Activated naive CD8-positive, alpha-beta T cell treated with anti-CD3 and anti-CD28 coated beads, Interleukin-2, amount 50 U/mL, for 24 hours (primary cell): ENCODE measurements at regions not wholly inside any gene's neighbourhood (a gene's known extent, or its start where the extent isn't known, plus 50 kb on each side); places are given as distances from the start of the nearest gene placed in this dataset.
"Not testable (repeated sequence)": the region's sequence is repeated elsewhere in the genome, so short reads cannot be mapped to it uniquely, and the experiment has no call there.

Source experiments
- ATAC-seq: fragments of 150-1000 bp; cut with Tn5 transposase; one replicate; pipeline ENCODE4 v1.10.0; 2021
- DNase-seq: peaks from one replicate; pipeline ENCODE4 v3.0.0; 2021
- H3K27ac Mint-ChIP-seq: one replicate; pipeline ENCODE4 v1.8.0; 2021; ENCODE audit warnings: mild to moderate bottlenecking, mixed read lengths
- H3K27me3 Mint-ChIP-seq: one replicate; pipeline ENCODE4 v1.8.0; 2021; ENCODE audit warnings: mixed read lengths
- H3K36me3 Mint-ChIP-seq: one replicate; pipeline ENCODE4 v1.8.0; 2021; ENCODE audit warnings: low read depth, mixed read lengths
- H3K4me1 Mint-ChIP-seq: one replicate; pipeline ENCODE4 v1.8.0; 2021; ENCODE audit warnings: mixed read lengths
- H3K4me3 Mint-ChIP-seq: one replicate; pipeline ENCODE4 v1.8.0; 2021; ENCODE audit warnings: mild to moderate bottlenecking, moderate library complexity, mixed read lengths
- H3K9me3 Mint-ChIP-seq: one replicate; pipeline ENCODE4 v1.8.0; 2021; ENCODE audit warnings: mixed read lengths

- Mint-ChIP-seq H3K4me3 (no peak overlapping the region), H3K36me3 (no peaks in the 10 kb centered on the region), H3K9me3 (peaks cover 10% of the 10 kb centered on the region), H3K4me1 (no peaks in the 10 kb centered on the region), H3K27me3 (no peaks in the 10 kb centered on the region), H3K27ac (no peak overlapping the region)
- ATAC-seq (no peak), DNase-seq (no peak)
Measured at GRCh38 chr9:1173211-1173610, 123.1 kb downstream of the DMRT2 start.

GRCh38 chr9:1173993-1174392, 123.8 kb downstream of the DMRT2 start:
- peaks cover 4% of the 10 kb centered on the region for H3K9me3 Mint-ChIP-seq
- DNase-seq (no peak), ATAC-seq (no peak)
- H3K27ac Mint-ChIP-seq = no peak overlapping the region
- no peaks in the 10 kb centered on the region for H3K27me3 Mint-ChIP-seq
- no peak overlapping the region for H3K4me3 Mint-ChIP-seq
- no peaks in the 10 kb centered on the region for H3K36me3 Mint-ChIP-seq
- no peaks in the 10 kb centered on the region for H3K4me1 Mint-ChIP-seq

- Mint-ChIP-seq H3K4me1 (no peaks in the 10 kb centered on the region), H3K36me3 (no peaks in the 10 kb centered on the region), H3K4me3 (no peak overlapping the region), H3K9me3 (no peaks in the 10 kb centered on the region), H3K27ac (no peak overlapping the region), H3K27me3 (no peaks in the 10 kb centered on the region)
- no peak for DNase-seq
- no peak for ATAC-seq
Measured at GRCh38 chr9:1179366-1179765, 129.2 kb downstream of the DMRT2 start.

- Mint-ChIP-seq H3K4me3 (no peak overlapping the region), H3K27ac (no peak overlapping the region), H3K9me3 (peaks cover 4% of the 10 kb centered on the region), H3K36me3 (no peaks in the 10 kb centered on the region), H3K27me3 (no peaks in the 10 kb centered on the region), H3K4me1 (no peaks in the 10 kb centered on the region)
- no peak for DNase-seq
- no peak for ATAC-seq
Measured at GRCh38 chr9:1184146-1184545, 134.0 kb downstream of the DMRT2 start.

- H3K27ac Mint-ChIP-seq, H3K9me3 Mint-ChIP-seq, H3K4me1 Mint-ChIP-seq, H3K4me3 Mint-ChIP-seq, DNase-seq, H3K36me3 Mint-ChIP-seq, ATAC-seq, H3K27me3 Mint-ChIP-seq: not testable (repeated sequence)
Measured at GRCh38 chr9:1187137-1187536, 137.0 kb downstream of the DMRT2 start.

GRCh38 chr9:1195636-1196035, 145.5 kb downstream of the DMRT2 start:
- H3K27me3 Mint-ChIP-seq, H3K36me3 Mint-ChIP-seq: not testable (repeated sequence)

GRCh38 chr9:1198085-1198484, 147.9 kb downstream of the DMRT2 start:
- Mint-ChIP-seq H3K36me3 (no peaks in the 10 kb centered on the region), H3K9me3 (peaks cover 1% of the 10 kb centered on the region), H3K4me1 (no peaks in the 10 kb centered on the region), H3K27me3 (peaks cover 3% of the 10 kb centered on the region), H3K4me3 (no peak overlapping the region), H3K27ac (no peak overlapping the region)
- no peak for ATAC-seq
- DNase-seq = no peak

More at GRCh38 chr9:1195636-1196035, 145.5 kb downstream of the DMRT2 start:
- not testable (repeated sequence) for H3K9me3 Mint-ChIP-seq, H3K4me1 Mint-ChIP-seq, DNase-seq, H3K27ac Mint-ChIP-seq, H3K4me3 Mint-ChIP-seq, ATAC-seq

- DNase-seq (no peak), ATAC-seq (no peak)
- Mint-ChIP-seq H3K4me3 (no peak overlapping the region), H3K9me3 (no peaks in the 10 kb centered on the region), H3K27ac (no peak overlapping the region), H3K36me3 (no peaks in the 10 kb centered on the region), H3K4me1 (no peaks in the 10 kb centered on the region), H3K27me3 (peaks cover 2% of the 10 kb centered on the region)
Measured at GRCh38 chr9:1200847-1201251, 150.7 kb downstream of the DMRT2 start.

- no peak for DNase-seq
- ATAC-seq = no peak
- Mint-ChIP-seq H3K9me3 (no peaks in the 10 kb centered on the region), H3K27me3 (peaks cover 2% of the 10 kb centered on the region), H3K27ac (no peak overlapping the region), H3K4me3 (no peak overlapping the region), H3K36me3 (no peaks in the 10 kb centered on the region), H3K4me1 (no peaks in the 10 kb centered on the region)
Measured at GRCh38 chr9:1201262-1201661, 151.1 kb downstream of the DMRT2 start.

- ATAC-seq (no peak), DNase-seq (no peak)
- peaks cover 2% of the 10 kb centered on the region for H3K27me3 Mint-ChIP-seq
- no peaks in the 10 kb centered on the region for H3K4me1 Mint-ChIP-seq
- H3K36me3 Mint-ChIP-seq = no peaks in the 10 kb centered on the region
- H3K4me3 Mint-ChIP-seq = no peak overlapping the region
- H3K9me3 Mint-ChIP-seq = no peaks in the 10 kb centered on the region
- H3K27ac Mint-ChIP-seq = no peak overlapping the region
Measured at GRCh38 chr9:1201901-1202300, 151.7 kb downstream of the DMRT2 start.

GRCh38 chr9:1202512-1203280, 152.5 kb downstream of the DMRT2 start:
- H3K36me3 Mint-ChIP-seq = no peaks in the 10 kb centered on the region
- H3K4me3 Mint-ChIP-seq = no peak overlapping the region
- ATAC-seq (no peak), DNase-seq (no peak)
- H3K9me3 Mint-ChIP-seq = no peaks in the 10 kb centered on the region
- no peaks in the 10 kb centered on the region for H3K4me1 Mint-ChIP-seq
- H3K27me3 Mint-ChIP-seq = peaks cover 2% of the 10 kb centered on the region
- no peak overlapping the region for H3K27ac Mint-ChIP-seq

- no peak overlapping the region for H3K4me3 Mint-ChIP-seq
- no peaks in the 10 kb centered on the region for H3K4me1 Mint-ChIP-seq
- no peak overlapping the region for H3K27ac Mint-ChIP-seq
- no peaks in the 10 kb centered on the region for H3K27me3 Mint-ChIP-seq
- ATAC-seq (no peak), DNase-seq (no peak)
- H3K9me3 Mint-ChIP-seq = peaks cover 5% of the 10 kb centered on the region
- no peaks in the 10 kb centered on the region for H3K36me3 Mint-ChIP-seq
Measured at GRCh38 chr9:1207686-1208085, 157.5 kb downstream of the DMRT2 start.

- Mint-ChIP-seq H3K9me3 (peaks cover 5% of the 10 kb centered on the region), H3K36me3 (no peaks in the 10 kb centered on the region), H3K27me3 (no peaks in the 10 kb centered on the region), H3K4me1 (no peaks in the 10 kb centered on the region), H3K27ac (no peak overlapping the region), H3K4me3 (no peak overlapping the region)
- ATAC-seq (no peak), DNase-seq (no peak)
Measured at GRCh38 chr9:1208157-1208556, 158.0 kb downstream of the DMRT2 start.

- no peak overlapping the region for H3K4me3 Mint-ChIP-seq
- H3K9me3 Mint-ChIP-seq = peaks cover 5% of the 10 kb centered on the region
- ATAC-seq (no peak), DNase-seq (no peak)
- H3K27ac Mint-ChIP-seq = no peak overlapping the region
- H3K27me3 Mint-ChIP-seq = no peaks in the 10 kb centered on the region
- H3K36me3 Mint-ChIP-seq = no peaks in the 10 kb centered on the region
- H3K4me1 Mint-ChIP-seq = no peaks in the 10 kb centered on the region
Measured at GRCh38 chr9:1210954-1211353, 160.8 kb downstream of the DMRT2 start.

GRCh38 chr9:1216532-1216931, 166.4 kb downstream of the DMRT2 start:
- H3K27me3 Mint-ChIP-seq = no peaks in the 10 kb centered on the region
- H3K36me3 Mint-ChIP-seq = no peaks in the 10 kb centered on the region
- no peak overlapping the region for H3K4me3 Mint-ChIP-seq
- ATAC-seq = no peak
- no peaks in the 10 kb centered on the region for H3K9me3 Mint-ChIP-seq
- H3K27ac Mint-ChIP-seq = no peak overlapping the region
- H3K4me1 Mint-ChIP-seq = no peaks in the 10 kb centered on the region
- DNase-seq = no peak

GRCh38 chr9:1217076-1217475, 166.9 kb downstream of the DMRT2 start:
- Mint-ChIP-seq H3K4me1 (no peaks in the 10 kb centered on the region), H3K27me3 (peaks cover 1% of the 10 kb centered on the region), H3K36me3 (no peaks in the 10 kb centered on the region), H3K4me3 (no peak overlapping the region), H3K9me3 (no peaks in the 10 kb centered on the region), H3K27ac (no peak overlapping the region)
- ATAC-seq (no peak), DNase-seq (no peak)
